Heart right ventricle (tissue), 16 donors: ENCODE measurements at regions not wholly inside any gene's neighbourhood (a gene's known extent, or its start where the extent isn't known, plus 50 kb on each side); places are given as distances from the start of the nearest gene placed in this dataset.

Experiments
- ATAC-seq, 8 donors: fragments of 200-7000 bp; cut with Tn5 transposase; one replicate each; pipeline ENCODE4 v1.9.1; 2020; ENCODE audit warnings: mild to moderate bottlenecking in 8 of 8, moderate library complexity in 8 of 8, moderate number of reproducible peaks in 1 of 8
- DNase-seq, 2 donors: peaks; one replicate each; pipeline ENCODE4 v3.0.0-alpha.2; 2020
- H3K27ac ChIP-seq, 10 donors: fragments of 200-600 bp; sonication (generic) in 2 of 10; one replicate each; pipeline versions ENCODE4 v1.5.0 to v1.8.0; 2020 to 2022; ENCODE audit warnings: mild to moderate bottlenecking in 3 of 10
- H3K27me3 ChIP-seq, 7 donors: fragments of 200-600 bp; one replicate each; pipeline ENCODE4 v1.8.0; 2021 to 2022; ENCODE audit warnings: mild to moderate bottlenecking in 2 of 7
- H3K36me3 ChIP-seq, 9 donors: fragments of 200-600 bp; sonication (generic) in 1 of 9; one replicate each; pipeline versions ENCODE4 v1.5.0 to v1.8.0; 2020 to 2022; ENCODE audit warnings: mild to moderate bottlenecking in 2 of 9
- H3K4me1 ChIP-seq, 9 donors: fragments of 200-600 bp; sonication (generic) in 1 of 9; one replicate each; pipeline versions ENCODE4 v1.5.0 to v1.8.0; 2020 to 2022; ENCODE audit warnings: mild to moderate bottlenecking in 4 of 9
- H3K4me3 ChIP-seq, 10 donors: fragments of 200-600 bp; sonication (generic) in 2 of 10; one replicate each; pipeline versions ENCODE4 v1.5.0 to v1.8.0; 2020 to 2022; ENCODE audit warnings: mild to moderate bottlenecking in 7 of 10, moderate library complexity in 2 of 10
- H3K9me3 ChIP-seq, 11 donors: fragments of 200-600 bp in 10 of 11; sonication (generic) in 2 of 11; one replicate each; pipeline versions ENCODE4 v1.5.0 to v1.8.0; 2013 to 2022; ENCODE audit warnings: mild to moderate bottlenecking in 2 of 11, control low read depth in 1 of 11, moderate library complexity in 1 of 11
- CTCF ChIP-seq, 9 donors: fragments of 200-600 bp; sonication (generic) in 2 of 9; IDR thresholded peaks; one replicate each; pipeline versions ENCODE4 v1.5.0 to v1.8.0; 2021 to 2022; ENCODE audit warnings: antibody characterized with exemption in 9 of 9, mild to moderate bottlenecking in 5 of 9, moderate library complexity in 1 of 9
- WGBS, 2 donors: extraction: QIAGEN DNeasy Blood & Tissue Kit; methylation state at CpG; one replicate each; pipeline ENCODE4 v1.1.7; 2013; ENCODE audit warnings: inconsistent platforms in 1 of 2; 5-methylcytosine and 5-hydroxymethylcytosine counted together
- intact Hi-C, 10 donors: fragments of 100-400 bp; cut with DNase I; formaldehyde crosslinking; loops; one replicate each; pipeline versions ENCODE4 v1.11.1 to v1.14.2; 2022
- donor health status: Arrhythmogenic right ventricular cardiomyopathy.
- donor health status: ischemic (EF 13 %, LVEDD 7.1; RV severe dilation, severe dysfunction).
- donor health status: healthy with polysubstance abuse.
- donor health status: DM: no; HTN: yes; CAD: no.
- donor health status: DM: no; HTN: no; CAD: no.
- donor health status: ischemic (EF 25% LVEDD 6.9; RV normal size, moderate dysfunction).
- donor health status: ischemic (EF 25% LVEDD 5.7; RV mildly dilated, moderate dysfunction).
- donor health status: healthy.
- donor health status: DM: yes; HTN: yes; CAD: no.
- donor health status: Ischemic cardiomyopathy.
- donor health status: ischemic (EF 35%, LVEDD 5.7; RV mildly dilated, moderate dysfunction).
- donor health status: nonischemic (EF 11% LVEDD 7.7; RV severe dilation, severe dysfunction).
- donor health status: DM: yes; HTN: yes; CAD: no.
- donor health status: PGD.
- donor health status: ischemic (EF 29% LVEDD 5.4; RV normal size, mild dysfunction).
- donor health status: nonischemic (EF 23%, LVEDD 6.1; RV moderate dilation, normal function).

- no peak for ATAC-seq
- TF ChIP-seq CTCF (IDR thresholded peaks at IDR 0.05), result no peak
- Histone ChIP-seq H3K4me1 (no peaks in the 10 kb centered on the region), H3K27ac (no peak overlapping the region), H3K36me3 (no peaks in the 10 kb centered on the region), H3K27me3 (peaks cover 0 to 5% (median 0%) of the 10 kb centered on the region in 7 donors), H3K9me3 (peaks cover 0 to under 1% (median 0%) of the 10 kb centered on the region in 11 donors), H3K4me3 (no peak overlapping the region)
- WGBS, 2 donors, result 81 to 82% methylated on average over 2 of the region's 2 CpGs
- no peak for DNase-seq
- intact Hi-C loops, result no loop called here
Measured at GRCh38 chr5:4362411-4362810, 766.8 kb downstream of the IRX1 start.

GRCh38 chr5:4363045-4363444 lies 767.4 kb downstream of the IRX1 start:
- no peak for TF ChIP-seq CTCF (IDR thresholded peaks at IDR 0.05)
- no peak overlapping the region for H3K27ac ChIP-seq
- DNase-seq (no peak), ATAC-seq (no peak)
- WGBS, 2 donors, result 45 to 51% methylated on average over 1 to 2 of the region's 2 CpGs
- H3K9me3 ChIP-seq, result no peaks in the 10 kb centered on the region
- peaks cover 0 to 5% (median 0%) of the 10 kb centered on the region in 7 donors for H3K27me3 ChIP-seq
- intact Hi-C loops, result no loop called here
- no peak overlapping the region for H3K4me3 ChIP-seq
- no peaks in the 10 kb centered on the region for H3K4me1 ChIP-seq
- H3K36me3 ChIP-seq, result no peaks in the 10 kb centered on the region

GRCh38 chr5:4366628-4367027 lies 771.0 kb downstream of the IRX1 start:
- intact Hi-C loops, result no loop called here
- Histone ChIP-seq H3K4me1 (no peaks in the 10 kb centered on the region), H3K4me3 (no peak overlapping the region), H3K27me3 (peaks cover 0 to 5% (median 0%) of the 10 kb centered on the region in 7 donors), H3K36me3 (no peaks in the 10 kb centered on the region), H3K9me3 (no peaks in the 10 kb centered on the region), H3K27ac (no peak overlapping the region)
- no peak for DNase-seq
- no peak for TF ChIP-seq CTCF (IDR thresholded peaks at IDR 0.05)
- ATAC-seq, result no peak
- WGBS, 2 donors, result 79 to 81% methylated on average over 5 of the region's 5 CpGs

- no peak for TF ChIP-seq CTCF (IDR thresholded peaks at IDR 0.05)
- no peak overlapping the region for H3K27ac ChIP-seq
- H3K9me3 ChIP-seq, result no peaks in the 10 kb centered on the region
- ATAC-seq (no peak), DNase-seq (no peak)
- peaks cover 0 to 5% (median 0%) of the 10 kb centered on the region in 7 donors for H3K27me3 ChIP-seq
- H3K36me3 ChIP-seq, result no peaks in the 10 kb centered on the region
- no peak overlapping the region for H3K4me3 ChIP-seq
- 57 to 62% methylated on average over 6 of the region's 6 CpGs for WGBS, 2 donors
- intact Hi-C loops, result no loop called here
- H3K4me1 ChIP-seq, result no peaks in the 10 kb centered on the region
Measured at GRCh38 chr5:4370218-4370617, 769.9 kb upstream of the ADAMTS16 start.
